Endothelial cell of umbilical vein (primary cell): ENCODE measurements at regions not wholly inside any gene's neighbourhood (a gene's known extent, or its start where the extent isn't known, plus 50 kb on each side); places are given as distances from the start of the nearest gene placed in this dataset.

Experiments used
- EZH2 ChIP-seq: IDR thresholded peaks from 2 replicates; pipeline ENCODE4 v1.6.1; 2012; ENCODE audit warnings: borderline replicate concordance, low read depth, mild to moderate bottlenecking, moderate library complexity, low read length, inconsistent platforms; ENCODE audit not compliant: severe bottlenecking
- MYC ChIP-seq: IDR thresholded peaks from one replicate; pipeline ENCODE4 v1.6.1; 2011; ENCODE audit warnings: mild to moderate bottlenecking, low read depth, low read length
- POLR2A ChIP-seq: IDR thresholded peaks from 2 replicates; pipeline ENCODE4 v1.6.1; 2012; ENCODE audit warnings: low read depth, mild to moderate bottlenecking, control low read depth, low read length
- TF ChIP-seq, protein P1 (sequence below), 2 donors: IDR thresholded peaks; 1 replicate in 1 of 2; 2 replicates in 1 of 2; pipeline ENCODE4 v1.5.1; 2011; ENCODE audit warnings: low read length in 2 of 2, mild to moderate bottlenecking in 2 of 2, moderate library complexity in 2 of 2, control low read depth in 1 of 2, inconsistent platforms in 1 of 2, low read depth in 1 of 2; ENCODE audit not compliant: insufficient read depth in 1 of 2; ENCODE audit errors: extremely low read depth in 1 of 2

DNA sequence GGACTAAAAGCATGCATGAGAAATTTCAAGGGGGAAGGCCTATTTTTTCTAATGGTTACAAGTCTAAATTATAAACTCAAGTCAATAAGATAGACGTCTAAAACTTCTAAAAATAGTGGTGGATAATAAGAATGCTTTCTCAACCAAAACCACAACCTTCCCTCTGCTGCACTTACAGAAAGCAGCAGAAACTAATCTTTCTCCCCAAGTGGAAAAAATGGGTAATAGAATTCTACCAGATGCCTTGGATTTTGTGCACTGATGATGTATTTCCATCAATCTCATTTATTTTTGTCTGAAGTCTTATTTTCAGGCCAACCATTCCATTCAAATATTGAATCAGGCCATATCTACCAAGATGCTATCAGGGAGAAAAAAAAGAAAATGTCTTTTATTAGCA, 344.7 kb downstream of the NEK10 start:
- TF ChIP-seq, protein P1, sequence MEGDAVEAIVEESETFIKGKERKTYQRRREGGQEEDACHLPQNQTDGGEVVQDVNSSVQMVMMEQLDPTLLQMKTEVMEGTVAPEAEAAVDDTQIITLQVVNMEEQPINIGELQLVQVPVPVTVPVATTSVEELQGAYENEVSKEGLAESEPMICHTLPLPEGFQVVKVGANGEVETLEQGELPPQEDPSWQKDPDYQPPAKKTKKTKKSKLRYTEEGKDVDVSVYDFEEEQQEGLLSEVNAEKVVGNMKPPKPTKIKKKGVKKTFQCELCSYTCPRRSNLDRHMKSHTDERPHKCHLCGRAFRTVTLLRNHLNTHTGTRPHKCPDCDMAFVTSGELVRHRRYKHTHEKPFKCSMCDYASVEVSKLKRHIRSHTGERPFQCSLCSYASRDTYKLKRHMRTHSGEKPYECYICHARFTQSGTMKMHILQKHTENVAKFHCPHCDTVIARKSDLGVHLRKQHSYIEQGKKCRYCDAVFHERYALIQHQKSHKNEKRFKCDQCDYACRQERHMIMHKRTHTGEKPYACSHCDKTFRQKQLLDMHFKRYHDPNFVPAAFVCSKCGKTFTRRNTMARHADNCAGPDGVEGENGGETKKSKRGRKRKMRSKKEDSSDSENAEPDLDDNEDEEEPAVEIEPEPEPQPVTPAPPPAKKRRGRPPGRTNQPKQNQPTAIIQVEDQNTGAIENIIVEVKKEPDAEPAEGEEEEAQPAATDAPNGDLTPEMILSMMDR (IDR thresholded peaks at IDR 0.05; ENCODE audit: extremely low read depth in 1 of 2, insufficient read depth in 1 of 2, low read depth in 1 of 2, low read length in 2 of 2) = no peak
- TF ChIP-seq EZH2 = no peak
- TF ChIP-seq POLR2A = no peak
- TF ChIP-seq MYC = no peak
